GM23338 (cell line): ENCODE measurements at regions not wholly inside any gene's neighbourhood (a gene's known extent, or its start where the extent isn't known, plus 50 kb on each side); places are given as distances from the start of the nearest gene placed in this dataset.

Source experiments
- ATAC-seq: fragments of 200-7000 bp; cut with Tn5 transposase; 3 replicates; pipeline ENCODE4 v1.9.1; 2020
- DNase-seq: peaks from one replicate; pipeline ENCODE4 v3.0.0-alpha.2; 2015; ENCODE audit warnings: low spot score
- H2AFZ ChIP-seq: fragments of 200-600 bp; sonication (generic); 2 replicates; pipeline ENCODE4 v1.8.0; 2016; ENCODE audit warnings: antibody characterized with exemption, mild to moderate bottlenecking, moderate library complexity
- H3F3A ChIP-seq: fragments of 200-600 bp; sonication (generic); replicated peaks from 2 replicates; pipeline ENCODE4 v1.8.0; 2017; ENCODE audit warnings: antibody characterized with exemption, mixed run types, low read depth
- H3K27ac ChIP-seq: fragments of 200-600 bp; sonication (generic); 2 replicates; pipeline ENCODE4 v1.6.1; 2016; ENCODE audit warnings: low read depth
- H3K27me3 ChIP-seq: fragments of 200-600 bp; sonication (generic); 2 replicates; pipeline ENCODE4 v1.8.0; 2016; ENCODE audit warnings: mild to moderate bottlenecking, mixed run types, moderate library complexity; ENCODE audit not compliant: insufficient read depth
- H3K36me3 ChIP-seq: fragments of 200-600 bp; sonication (generic); 2 replicates; pipeline ENCODE4 v1.8.0; 2016; ENCODE audit warnings: mild to moderate bottlenecking; ENCODE audit not compliant: insufficient read depth
- H3K4me1 ChIP-seq: fragments of 200-600 bp; sonication (generic); 2 replicates; pipeline ENCODE4 v1.8.0; 2016; ENCODE audit warnings: mild to moderate bottlenecking, moderate library complexity; ENCODE audit not compliant: insufficient read depth
- H3K4me2 ChIP-seq: fragments of 200-600 bp; sonication (generic); 2 replicates; pipeline ENCODE4 v1.7.1; 2017; ENCODE audit warnings: mixed run types
- H3K4me3 ChIP-seq: fragments of 200-600 bp; sonication (generic); 2 replicates; pipeline ENCODE4 v1.6.1; 2016; ENCODE audit warnings: mixed run types
- H3K79me2 ChIP-seq: fragments of 200-600 bp; sonication (generic); replicated peaks from 2 replicates; pipeline ENCODE4 v1.8.0; 2017; ENCODE audit warnings: mild to moderate bottlenecking; ENCODE audit not compliant: insufficient read depth
- H3K9me2 ChIP-seq: fragments of 200-600 bp; sonication (generic); 2 replicates; pipeline ENCODE4 v1.8.0; 2017; ENCODE audit not compliant: insufficient read depth
- H4K20me1 ChIP-seq: fragments of 200-600 bp; sonication (generic); replicated peaks from 2 replicates; pipeline ENCODE4 v1.8.0; 2017; ENCODE audit warnings: mild to moderate bottlenecking; ENCODE audit not compliant: insufficient read depth
- H3K27ac Mint-ChIP-seq: 2 replicates; pipeline ENCODE4 v1.8.0; 2020; ENCODE audit warnings: inconsistent platforms, mild to moderate bottlenecking, moderate library complexity, mixed read lengths
- H3K27me3 Mint-ChIP-seq: 3 replicates; pipeline ENCODE4 v1.8.0; 2022; ENCODE audit warnings: low read depth, mild to moderate bottlenecking, moderate library complexity, mixed read lengths, inconsistent platforms; ENCODE audit not compliant: insufficient read depth, poor library complexity
- H3K36me3 Mint-ChIP-seq: 3 replicates; pipeline ENCODE4 v1.8.0; 2021; ENCODE audit warnings: low read depth, mild to moderate bottlenecking, inconsistent platforms, moderate library complexity, mixed read lengths
- H3K4me1 Mint-ChIP-seq: 3 replicates; pipeline ENCODE4 v1.8.0; 2020; ENCODE audit warnings: mild to moderate bottlenecking, inconsistent platforms, mixed read lengths
- H3K4me3 Mint-ChIP-seq: 3 replicates; pipeline ENCODE4 v1.8.0; 2021; ENCODE audit warnings: moderate library complexity, mild to moderate bottlenecking, inconsistent platforms, mixed read lengths
- H3K9me3 Mint-ChIP-seq: 3 replicates; pipeline ENCODE4 v1.8.0; 2020; ENCODE audit warnings: moderate library complexity, mild to moderate bottlenecking, inconsistent platforms, mixed read lengths
- CREB1 ChIP-seq: fragments of 250-450 bp; sonication (Bioruptor Pico); IDR thresholded peaks from 2 replicates; pipeline ENCODE4 v1.5.0; 2020; ENCODE audit warnings: low read depth, mild to moderate bottlenecking, moderate library complexity
- CTCF ChIP-seq, 2 experiments: fragments of 200-600 bp in 1 of 2; sonication (generic) in 1 of 2; conservative IDR thresholded peaks; 2 replicates each; pipeline versions ENCODE4 v1.5.1 to v1.6.1; 2016 to 2017; ENCODE audit warnings: antibody characterized with exemption in 2 of 2, low read depth in 2 of 2, mild to moderate bottlenecking in 2 of 2, moderate library complexity in 1 of 2
- ETS1 ChIP-seq: IDR thresholded peaks from 2 replicates; pipeline ENCODE4 v1.6.1; 2016; ENCODE audit warnings: antibody characterized with exemption
- EZH2 ChIP-seq: fragments of 200-600 bp; sonication (generic); IDR thresholded peaks from one replicate; pipeline ENCODE4 v1.8.0; 2017; ENCODE audit warnings: antibody characterized with exemption, mild to moderate bottlenecking, low read depth; ENCODE audit not compliant: unreplicated experiment
- EZH2phosphoT487 ChIP-seq: fragments of 200-600 bp; sonication (generic); IDR thresholded peaks from one replicate; pipeline ENCODE4 v1.8.1; 2018; ENCODE audit warnings: antibody characterized with exemption; ENCODE audit not compliant: unreplicated experiment
- JUNB ChIP-seq: IDR thresholded peaks from one replicate; pipeline ENCODE4 v1.6.1; 2016; ENCODE audit warnings: antibody characterized with exemption; ENCODE audit not compliant: unreplicated experiment
- NANOG ChIP-seq: IDR thresholded peaks from 2 replicates; pipeline ENCODE4 v1.6.1; 2016; ENCODE audit warnings: antibody characterized with exemption, borderline replicate concordance
- REST ChIP-seq: IDR thresholded peaks from one replicate; pipeline ENCODE4 v1.6.1; 2018; ENCODE audit warnings: antibody characterized with exemption; ENCODE audit not compliant: unreplicated experiment
- STAT1 ChIP-seq: IDR thresholded peaks from one replicate; pipeline ENCODE4 v1.6.1; 2016; ENCODE audit warnings: antibody characterized with exemption; ENCODE audit not compliant: unreplicated experiment
- ZNF331 ChIP-seq: fragments of 250-450 bp; sonication (Bioruptor Pico); IDR thresholded peaks from 2 replicates; pipeline ENCODE4 v1.5.0; 2020; ENCODE audit warnings: low read depth, mild to moderate bottlenecking, moderate library complexity
- ZNF462 ChIP-seq: fragments of 250-450 bp; sonication (Bioruptor Pico); IDR thresholded peaks from 2 replicates; pipeline ENCODE4 v1.5.0; 2020; ENCODE audit warnings: mild to moderate bottlenecking, moderate library complexity

GRCh38 chr21:20424943-20425342, 573.3 kb upstream of the NCAM2 start (continued):
- no peak for TF ChIP-seq ZNF462 (CRISPR knock-in tag)

GRCh38 chr21:20425856-20426255, 572.4 kb upstream of the NCAM2 start:
- Histone ChIP-seq H3F3A (no peaks in the 10 kb centered on the region), H3K4me1 (no peaks in the 10 kb centered on the region), H3K9me2 (peaks cover 14% of the 10 kb centered on the region), H2AFZ (no peak overlapping the region), H3K27ac (no peak overlapping the region), H4K20me1 (no peaks in the 10 kb centered on the region), H3K4me2 (no peak overlapping the region), H3K4me3 (no peak overlapping the region), H3K27me3 (no peaks in the 10 kb centered on the region), H3K36me3 (no peaks in the 10 kb centered on the region), H3K79me2 (no peaks in the 10 kb centered on the region)
- no peak for ATAC-seq
- Mint-ChIP-seq H3K9me3 (peaks cover 4% of the 10 kb centered on the region; the same call in 2 of the 3 replicates), H3K4me1 (no peaks in the 10 kb centered on the region), H3K36me3 (no peaks in the 10 kb centered on the region), H3K4me3 (no peak overlapping the region), H3K27me3 (peaks cover 2% of the 10 kb centered on the region), H3K27ac (no peak overlapping the region)
- TF ChIP-seq JUNB (no peak), CREB1 (CRISPR knock-in tag) (no peak), STAT1 (no peak), NANOG (no peak), CTCF (conservative IDR thresholded peaks at IDR 0.05; ENCODE audit: low read depth in 2 of 2) (no peak), ETS1 (no peak), EZH2phosphoT487 (no peak), ZNF331 (CRISPR knock-in tag) (no peak), REST (no peak), EZH2 (no peak)
- DNase-seq, result no peak
